HG03139 (cell line): ENCODE measurements at regions not wholly inside any gene's neighbourhood (a gene's known extent, or its start where the extent isn't known, plus 50 kb on each side); places are given as distances from the start of the nearest gene placed in this dataset.

Source experiments
- ATAC-seq: cut with Tn5 transposase; IDR thresholded peaks from one replicate; pipeline ENCODE4 v1.9.1; 2021; ENCODE audit not compliant: unreplicated experiment

- ATAC-seq, result no peak
Measured at GRCh38 chr2:176467595-176467994, 198.4 kb downstream of the MTX2 start.

GRCh38 chr2:176468457-176469113 is 199.3 kb downstream of the MTX2 start:
- no peak for ATAC-seq

DNA sequence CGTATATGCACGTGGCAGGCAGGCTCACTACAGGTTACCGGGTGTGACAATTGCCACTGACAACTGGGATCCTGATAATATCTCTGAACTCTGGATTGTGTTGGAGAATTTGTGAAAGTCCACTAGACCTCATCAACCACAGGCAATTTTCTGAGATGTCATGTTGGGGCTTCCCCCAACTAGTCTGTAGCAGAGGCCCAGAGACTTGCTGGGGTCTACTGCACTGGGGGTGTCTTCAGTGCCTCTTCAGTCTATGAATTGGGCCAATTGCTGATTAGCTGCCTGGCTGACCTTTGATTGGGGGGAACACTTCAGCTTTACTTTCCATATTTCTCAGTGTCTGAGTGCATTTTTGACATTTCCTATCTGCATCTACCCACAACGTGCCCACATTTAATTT is 201.5 kb downstream of the MTX2 start:
- no peak for ATAC-seq

DNA sequence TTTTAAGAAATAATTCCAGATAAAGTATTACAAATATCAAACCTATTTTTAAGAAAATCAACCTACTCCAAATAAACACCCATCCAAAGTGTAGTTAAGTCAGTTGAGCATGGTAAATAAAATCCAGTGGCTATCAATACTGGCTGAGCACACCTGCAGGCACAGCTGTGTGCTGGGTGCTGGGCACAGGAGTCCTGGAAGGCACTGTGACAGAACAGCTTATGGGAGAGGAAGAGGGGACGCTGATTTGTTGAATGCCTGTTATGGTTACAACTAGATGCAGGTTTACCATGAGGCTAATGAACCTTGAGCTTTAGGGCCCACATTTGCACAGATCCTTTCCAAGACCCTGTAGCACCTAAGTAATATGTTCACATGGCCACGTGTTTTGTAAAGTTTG is 202.7 kb downstream of the MTX2 start:
- no peak for ATAC-seq

- no peak for ATAC-seq
Measured at GRCh38 chr2:176473177-176473576, 203.9 kb downstream of the MTX2 start.

GRCh38 chr2:176473851-176474250 is 204.6 kb downstream of the MTX2 start:
- ATAC-seq, result no peak

GRCh38 chr2:176477336-176477735 is 208.1 kb downstream of the MTX2 start:
- no peak for ATAC-seq

GRCh38 chr2:176479961-176480360 is 210.7 kb downstream of the MTX2 start:
- no peak for ATAC-seq

DNA sequence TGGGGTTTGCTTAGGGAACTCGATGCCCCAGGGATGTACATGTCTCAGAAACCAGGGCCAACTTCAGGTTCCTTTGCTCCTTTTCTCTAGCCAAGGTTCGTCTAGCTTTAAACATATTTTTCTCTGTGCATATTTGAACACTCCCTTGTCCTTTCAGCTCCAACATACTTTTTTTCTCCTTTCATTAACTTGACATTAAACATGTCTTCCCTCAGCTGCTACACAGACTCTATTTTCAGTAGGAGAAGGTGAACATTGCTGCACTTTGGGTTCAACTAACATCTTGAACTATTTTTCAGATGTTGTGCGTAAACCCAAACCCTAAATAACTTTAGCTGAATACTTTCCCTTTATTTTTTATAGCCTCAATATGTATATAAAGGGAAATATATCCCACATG is 212.9 kb downstream of the MTX2 start:
- ATAC-seq, result no peak

- no peak for ATAC-seq
Measured at GRCh38 chr2:176483476-176483875, 214.2 kb downstream of the MTX2 start.

GRCh38 chr2:176483901-176484568 is 214.8 kb downstream of the MTX2 start:
- ATAC-seq, result no peak

GRCh38 chr2:176484838-176485237 is 215.6 kb downstream of the MTX2 start:
- ATAC-seq, result no peak

GRCh38 chr2:176488431-176488830 is 219.2 kb downstream of the MTX2 start:
- ATAC-seq, result no peak

DNA sequence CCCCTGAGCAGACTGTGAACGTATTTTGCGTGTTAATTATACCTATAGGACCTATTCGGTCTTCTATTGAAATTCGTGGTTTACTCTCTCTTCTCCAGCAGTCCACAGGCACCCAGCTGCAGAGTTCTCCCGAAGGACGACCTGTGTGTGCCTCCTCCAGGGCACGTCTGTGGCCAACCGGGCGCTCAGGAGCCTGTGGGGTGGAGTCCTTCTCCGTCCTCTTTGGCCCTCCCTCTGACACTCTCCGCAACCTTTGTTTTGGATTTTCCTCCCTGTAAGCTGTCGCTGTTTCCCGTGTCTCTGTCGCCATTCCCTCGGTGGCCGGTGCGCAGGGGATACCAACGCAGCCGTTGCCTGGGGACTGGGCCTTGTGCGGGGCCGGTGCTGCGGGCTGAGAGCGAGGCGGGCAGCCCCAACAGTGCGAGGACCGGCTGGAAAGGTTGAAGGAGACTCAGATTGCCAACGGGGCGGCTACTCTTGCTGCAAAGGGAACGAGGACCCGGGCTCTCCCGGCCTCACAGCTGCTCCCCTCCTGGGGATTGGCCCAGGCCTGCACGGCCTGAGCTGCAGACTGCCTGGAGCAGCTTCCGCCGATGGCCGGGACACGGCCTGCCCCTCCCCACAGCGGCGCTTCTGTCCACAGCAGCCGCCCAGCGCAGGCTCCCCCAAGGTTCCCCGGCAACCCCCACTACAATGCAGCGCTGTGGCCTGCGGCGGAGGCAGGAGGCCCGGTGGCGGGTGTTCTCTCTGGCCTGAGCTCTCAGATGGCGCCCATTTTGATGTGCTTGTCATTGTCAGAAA is 221.0 kb downstream of the MTX2 start:
- ATAC-seq, result no peak

DNA sequence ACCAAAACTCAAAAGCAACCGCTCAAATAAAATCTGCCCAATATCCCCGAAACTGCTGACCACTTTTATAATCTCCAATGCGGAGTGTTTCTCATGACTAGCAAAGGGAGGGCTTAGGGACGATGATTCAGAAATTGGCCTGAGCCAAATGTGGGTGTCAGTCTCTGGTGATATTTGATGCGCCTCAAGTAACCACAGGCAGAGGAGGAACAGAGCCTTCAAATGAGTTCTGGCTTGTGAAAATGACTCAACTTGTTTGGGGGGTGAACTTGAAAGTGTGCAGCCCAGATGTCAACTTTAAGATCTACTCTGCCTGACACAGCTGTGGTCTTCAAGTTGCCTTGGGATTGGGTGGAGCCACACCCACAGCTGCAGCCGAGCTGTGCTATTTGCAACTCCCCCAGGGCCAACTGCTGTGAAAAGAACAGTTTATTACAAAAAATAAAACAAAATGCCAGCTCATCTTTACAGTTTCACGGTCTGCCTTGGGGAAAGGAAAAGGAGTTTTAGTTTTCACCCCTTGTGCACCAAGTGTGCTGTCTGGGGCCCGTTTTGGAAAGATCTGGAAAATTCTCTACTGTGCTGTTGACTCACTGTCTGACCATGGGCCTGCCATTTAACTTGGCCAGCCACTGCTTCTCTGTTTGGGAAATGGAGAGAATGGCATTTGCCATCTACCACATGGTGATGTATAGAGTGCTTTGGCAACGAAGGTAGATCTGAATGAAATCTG is 222.1 kb downstream of the MTX2 start:
- peak; percentile 85 for ATAC-seq

- ATAC-seq, result no peak
Measured at GRCh38 chr2:176492583-176492982, 223.3 kb downstream of the MTX2 start.

DNA sequence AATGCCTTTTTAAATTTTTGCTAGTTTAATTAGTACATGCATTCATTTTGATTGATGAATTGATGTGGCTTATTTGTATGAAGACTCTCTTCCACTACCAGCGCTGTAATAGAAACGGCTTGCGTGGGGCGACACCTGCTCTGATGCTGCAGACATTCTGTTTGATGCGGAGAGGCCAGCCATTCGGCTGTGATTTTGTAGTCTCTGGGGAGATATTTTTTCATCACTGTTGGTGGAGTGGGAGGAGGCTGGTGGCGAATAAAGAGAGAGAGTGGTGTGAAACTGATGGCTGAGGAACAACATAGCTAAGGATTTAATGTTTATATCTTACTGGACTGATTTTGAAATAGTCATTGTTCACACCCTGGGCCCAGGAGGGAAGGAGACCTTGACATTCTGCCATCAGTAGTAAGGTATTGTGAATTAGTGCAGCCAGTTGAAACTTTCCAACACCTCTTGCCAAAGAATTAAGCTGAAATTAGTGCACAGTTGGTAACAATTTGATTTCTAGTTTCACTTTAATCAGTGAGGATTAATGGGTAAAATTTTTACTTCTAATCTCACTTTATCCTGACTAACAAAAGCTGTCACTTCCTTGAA is 224.1 kb downstream of the MTX2 start:
- peak; percentile 46 for ATAC-seq

- ATAC-seq, result no peak
Measured at GRCh38 chr2:176493909-176494308, 224.7 kb downstream of the MTX2 start.

DNA sequence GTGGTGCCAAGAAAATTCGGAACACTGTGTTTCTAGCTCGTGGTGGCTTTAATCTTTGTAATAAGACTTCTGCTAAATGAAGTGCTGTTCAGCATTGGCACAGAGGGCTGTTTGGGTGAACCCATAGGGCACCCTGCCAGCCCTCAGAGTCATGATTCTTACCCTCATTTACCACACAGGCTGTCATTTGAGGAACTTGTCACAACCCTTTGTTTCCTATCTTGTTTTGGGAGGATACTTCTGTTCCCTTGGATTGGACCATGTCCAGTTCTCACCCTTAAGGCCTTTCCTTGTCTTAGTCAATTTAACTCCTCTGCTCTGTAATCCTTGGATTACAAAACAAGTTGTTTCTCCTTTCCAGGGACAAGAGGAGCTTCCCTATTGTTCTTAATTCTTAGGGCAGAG is 225.7 kb downstream of the MTX2 start:
- no peak for ATAC-seq

GRCh38 chr2:176495826-176496225 is 226.6 kb downstream of the MTX2 start:
- ATAC-seq, result no peak

DNA sequence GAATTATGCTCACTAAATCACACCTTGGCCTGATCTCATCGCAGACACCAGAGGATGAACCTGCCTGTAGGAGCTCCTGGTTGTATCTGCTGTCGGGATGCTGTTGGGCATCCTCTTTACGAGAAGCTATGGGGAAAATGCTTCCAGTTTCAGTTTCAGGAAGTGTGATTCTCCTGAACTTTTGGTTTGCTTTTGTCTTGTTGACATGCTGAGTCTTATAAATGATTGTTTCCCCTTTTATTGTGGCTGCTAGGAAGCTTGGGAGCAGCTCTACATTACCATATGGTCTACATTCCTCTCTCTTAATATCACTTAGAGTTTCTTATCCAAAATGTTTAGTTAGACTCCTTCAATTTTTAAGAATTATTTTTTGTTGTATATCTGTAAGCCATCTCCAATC is 227.5 kb downstream of the MTX2 start:
- ATAC-seq, result no peak
